ENCODE measurements at regions not wholly inside any gene's neighbourhood (a gene's known extent, or its start where the extent isn't known, plus 50 kb on each side); places are given as distances from the start of the nearest gene placed in this dataset.

DNA sequence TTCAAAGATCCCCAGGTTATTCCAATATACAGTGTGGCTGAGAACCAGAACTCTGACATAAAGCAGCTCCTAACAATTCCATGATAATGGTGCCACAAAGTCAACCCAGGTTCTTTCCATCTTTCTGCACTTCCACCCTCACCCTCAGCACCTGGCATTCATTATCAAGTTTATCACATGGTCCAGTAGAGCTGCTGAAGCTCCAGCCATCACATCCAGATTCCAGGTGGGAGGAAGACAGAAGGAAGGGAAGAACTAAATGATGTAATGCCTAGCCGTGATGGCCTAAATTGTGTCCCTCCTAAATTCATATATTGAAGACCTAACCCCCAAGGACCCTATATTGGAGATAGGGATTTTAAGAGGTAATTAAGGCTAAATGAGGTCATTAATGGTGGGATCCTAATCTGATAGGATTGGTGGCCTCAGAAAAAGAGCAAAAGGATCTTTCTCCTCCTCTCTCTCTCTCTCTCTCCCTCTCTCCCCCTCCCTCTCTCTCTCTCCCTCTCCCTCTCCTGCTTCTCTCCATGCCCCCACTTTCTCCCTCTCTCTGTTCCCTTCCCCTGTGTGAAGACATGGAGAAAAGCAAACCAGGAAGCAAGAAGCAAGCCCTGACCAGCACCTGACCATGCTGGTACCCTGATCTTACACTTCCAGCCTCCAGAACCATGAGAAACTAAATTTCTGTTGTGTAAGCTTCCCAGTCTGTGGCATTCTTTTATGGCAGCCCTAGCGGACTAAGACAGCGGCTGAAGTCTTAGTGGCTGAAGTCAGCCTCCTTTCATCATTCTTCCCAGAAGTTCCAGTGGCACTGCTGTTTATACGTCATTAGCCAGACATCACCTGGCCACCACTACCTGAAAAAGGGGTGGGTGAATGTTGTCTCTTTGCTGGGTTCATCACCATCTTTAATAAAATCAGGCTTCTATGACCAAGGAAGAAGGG, 369.7 kb upstream of the PROK2 start:
- DNase-seq (ENCODE audit: extremely low read depth, low read depth), result no peak

DNA sequence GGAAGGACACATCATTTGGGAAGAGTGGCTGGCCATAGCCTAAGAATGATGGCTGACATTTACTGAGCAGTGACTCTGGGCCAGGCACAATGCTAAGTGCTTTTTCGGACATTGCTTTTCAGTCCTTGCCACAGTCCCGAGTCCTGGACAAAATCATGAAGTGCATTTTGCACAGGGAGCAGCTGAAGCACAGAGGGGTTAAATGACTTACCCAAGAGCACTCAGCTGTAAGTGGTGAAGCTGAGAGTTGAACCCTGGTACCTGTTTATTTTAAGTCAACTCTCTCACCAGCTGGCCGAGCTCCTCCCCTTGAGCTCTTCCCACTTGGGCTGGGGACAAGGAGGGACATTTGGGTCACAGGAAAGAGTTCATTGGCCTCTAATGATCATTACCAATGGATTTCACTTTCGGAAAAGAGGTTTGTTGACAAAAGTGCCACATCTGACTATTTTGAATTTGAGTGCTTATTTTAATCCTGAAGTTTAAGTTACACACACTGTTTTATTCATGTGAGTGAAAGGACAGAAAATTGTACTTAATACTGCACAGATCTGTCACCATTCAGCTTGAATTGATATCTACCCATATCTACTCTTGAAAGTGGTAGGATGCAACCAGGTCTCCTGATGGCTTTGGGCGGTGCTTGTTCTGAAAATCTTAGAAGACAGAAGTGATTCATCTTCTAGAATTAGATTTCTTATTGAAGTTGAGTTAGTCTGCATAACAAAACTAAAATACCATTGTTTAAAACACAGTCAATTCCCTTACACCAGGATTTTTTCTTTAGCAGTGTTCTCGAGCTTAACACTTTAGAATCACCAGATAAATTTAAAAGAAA, 368.7 kb upstream of the PROK2 start:
- no peak for DNase-seq (ENCODE audit: extremely low read depth, low read depth)

DNA sequence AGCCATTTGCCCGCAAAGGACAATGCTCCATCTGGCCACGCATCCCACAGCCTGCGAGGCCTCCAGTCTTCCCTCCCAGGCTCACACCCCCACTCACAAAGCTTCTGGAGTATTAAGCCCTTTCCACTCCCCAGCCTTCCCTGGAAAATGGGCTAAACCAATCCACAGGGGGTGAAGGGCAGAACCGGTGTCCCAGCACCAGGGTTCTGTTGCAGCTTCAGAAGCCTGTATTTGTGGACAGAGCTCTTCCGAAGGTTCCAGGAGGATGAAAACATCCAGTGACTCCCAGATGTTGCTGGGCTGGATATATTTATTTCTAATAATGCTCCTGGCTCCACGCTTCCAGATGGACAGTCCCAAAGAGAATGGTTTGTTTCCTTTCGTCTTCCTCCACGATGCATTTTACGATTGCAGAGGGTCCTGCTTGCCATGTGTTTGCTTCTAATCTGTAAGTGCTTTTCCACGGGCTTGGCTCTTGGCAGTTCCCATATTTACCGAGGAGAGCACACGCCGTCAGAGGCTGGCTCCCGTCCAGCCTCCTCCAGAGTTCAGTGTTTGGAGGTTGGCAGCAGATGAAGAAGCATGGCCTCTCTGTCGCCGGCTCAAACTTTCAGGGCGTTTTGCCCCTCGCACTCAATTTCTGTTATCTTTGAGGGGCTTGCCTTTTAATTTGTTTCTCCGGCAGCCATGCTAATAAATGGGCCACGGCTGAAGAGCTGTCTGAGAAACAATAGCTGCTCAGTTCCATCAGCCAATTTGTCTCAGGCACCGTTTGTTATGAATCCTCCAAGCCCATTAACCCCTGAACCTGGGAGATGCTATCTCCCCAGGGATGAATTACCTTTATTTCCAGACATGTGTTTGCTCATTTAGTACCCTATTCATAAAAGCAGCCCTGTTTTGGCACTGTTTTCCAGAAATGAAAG, 367.9 kb upstream of the PROK2 start:
- no peak for DNase-seq (ENCODE audit: extremely low read depth, low read depth)

DNA sequence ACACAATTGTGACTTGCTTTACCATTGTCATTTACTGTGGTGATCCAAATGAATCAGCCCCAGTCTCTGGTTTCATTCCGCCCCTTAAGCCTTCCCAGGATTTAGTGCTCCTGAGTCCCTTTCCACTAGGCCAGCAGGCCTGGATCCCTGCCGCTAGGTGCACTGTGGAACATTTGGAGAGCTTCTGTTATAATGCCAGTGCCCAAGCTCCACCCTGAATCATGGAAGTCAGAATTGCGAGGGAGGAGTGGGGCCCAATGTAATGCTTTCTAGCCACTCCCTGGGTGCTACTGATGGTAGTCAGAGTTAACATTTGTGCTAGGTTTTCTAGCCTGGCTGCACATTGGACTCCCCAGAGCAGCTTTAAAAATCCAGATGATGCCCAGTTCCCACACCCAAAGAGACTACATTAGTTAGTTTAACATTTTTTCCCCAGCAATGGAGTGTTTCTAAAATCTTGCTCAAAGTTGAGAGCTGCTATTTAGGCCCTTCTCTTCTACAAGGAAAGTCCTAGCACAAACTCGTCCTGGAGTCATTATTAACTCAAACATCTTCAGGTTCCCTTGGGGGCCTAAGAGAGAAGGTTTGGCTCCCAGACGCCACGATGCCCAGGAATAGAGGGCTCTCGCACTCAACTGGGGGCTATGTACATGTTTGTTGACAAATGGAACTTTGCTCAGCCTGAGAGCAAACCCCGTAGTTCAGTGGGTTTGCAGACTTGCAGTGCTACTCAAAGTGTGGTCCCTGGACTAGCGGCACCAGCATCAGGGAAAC, 366.7 kb upstream of the PROK2 start:
- DNase-seq (ENCODE audit: extremely low read depth, low read depth), result no peak

DNA sequence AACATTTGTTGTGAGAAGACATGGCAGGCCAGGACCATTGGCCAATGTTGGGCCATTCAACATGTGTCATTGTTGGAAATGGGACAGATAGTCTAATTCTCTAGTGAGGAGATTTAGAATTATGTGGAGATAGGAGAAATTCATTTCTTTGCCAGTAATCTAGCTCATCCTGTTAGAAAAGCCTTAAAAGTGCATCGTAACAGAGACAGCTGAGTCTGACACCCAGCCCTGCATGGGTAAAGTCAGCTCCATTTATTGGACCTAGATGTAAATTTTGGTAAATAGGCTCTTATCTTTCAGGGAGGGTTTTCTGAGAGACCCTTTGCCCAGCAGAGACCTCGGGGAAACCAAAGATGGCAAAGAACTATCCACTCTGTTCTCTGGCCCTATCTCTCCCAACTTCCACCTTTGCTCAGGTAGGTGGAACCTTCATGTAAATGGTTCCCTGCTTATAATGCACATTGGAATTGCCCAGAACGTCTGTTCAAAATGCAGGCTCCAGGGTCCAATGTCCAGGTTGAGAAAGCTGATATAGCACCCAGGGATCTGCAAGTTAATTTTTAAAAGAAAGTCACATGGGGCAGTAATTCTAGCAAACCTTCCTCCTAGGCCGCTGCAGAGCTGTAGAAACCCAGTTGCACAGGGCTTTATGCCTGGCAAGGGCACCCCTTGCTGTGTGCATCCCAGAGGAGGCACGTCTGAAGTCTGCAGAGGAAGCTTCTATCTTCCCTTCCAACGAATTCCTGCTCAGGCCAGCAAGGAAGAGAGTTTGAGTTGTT, 365.9 kb upstream of the PROK2 start:
- DNase-seq (ENCODE audit: extremely low read depth, low read depth), result no peak

DNA sequence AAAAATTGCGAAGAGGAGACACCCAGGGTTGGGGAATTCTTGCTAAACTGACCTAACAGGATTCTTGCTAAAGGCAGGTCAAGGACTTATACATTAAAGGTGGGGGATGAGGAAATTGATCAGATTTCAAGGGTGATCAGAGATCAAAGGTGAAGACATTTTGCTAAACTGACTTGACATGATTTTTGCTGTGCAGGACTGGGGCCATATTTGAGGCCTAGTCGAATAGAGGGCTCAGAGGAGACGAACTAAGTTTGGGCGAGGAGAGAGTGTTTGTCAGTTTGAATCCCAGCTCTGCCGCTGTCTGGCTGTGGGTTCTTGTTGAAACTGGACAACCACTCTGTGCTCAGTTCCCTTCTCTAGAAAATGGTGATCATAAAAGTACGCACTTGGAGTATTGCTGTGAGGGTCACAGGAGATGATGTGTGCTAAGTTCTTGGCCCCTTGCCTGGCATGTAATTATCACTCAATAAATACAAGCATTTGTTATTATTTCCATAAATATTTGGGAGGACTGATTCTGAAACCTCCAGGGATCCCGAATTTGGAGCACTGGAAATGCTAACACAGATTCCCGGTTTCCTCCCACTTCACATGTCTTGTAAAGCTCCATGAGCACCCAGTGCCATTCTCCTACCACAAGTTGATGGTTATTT, 364.8 kb upstream of the PROK2 start:
- DNase-seq (ENCODE audit: extremely low read depth, low read depth), result no peak

DNA sequence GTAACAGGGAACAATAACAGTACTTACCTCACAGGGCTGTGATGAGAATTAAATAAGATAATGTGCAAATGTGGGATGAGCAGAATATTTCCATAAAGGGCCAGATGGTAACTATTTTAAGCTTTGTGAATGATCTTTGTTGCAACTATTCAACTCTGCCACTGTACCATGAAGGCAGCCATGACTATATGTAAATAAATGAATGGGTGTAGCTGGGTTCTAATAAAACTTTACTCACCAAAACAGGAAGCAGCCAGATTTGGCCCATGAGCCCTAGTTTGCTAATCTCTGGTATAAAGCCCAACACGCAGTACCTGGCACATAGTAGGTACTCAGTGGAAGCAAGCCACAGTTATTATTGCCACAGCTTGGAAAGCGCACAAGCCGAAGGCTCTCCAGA, 362.7 kb upstream of the PROK2 start:
- DNase-seq (ENCODE audit: extremely low read depth, low read depth), result no peak

DNA sequence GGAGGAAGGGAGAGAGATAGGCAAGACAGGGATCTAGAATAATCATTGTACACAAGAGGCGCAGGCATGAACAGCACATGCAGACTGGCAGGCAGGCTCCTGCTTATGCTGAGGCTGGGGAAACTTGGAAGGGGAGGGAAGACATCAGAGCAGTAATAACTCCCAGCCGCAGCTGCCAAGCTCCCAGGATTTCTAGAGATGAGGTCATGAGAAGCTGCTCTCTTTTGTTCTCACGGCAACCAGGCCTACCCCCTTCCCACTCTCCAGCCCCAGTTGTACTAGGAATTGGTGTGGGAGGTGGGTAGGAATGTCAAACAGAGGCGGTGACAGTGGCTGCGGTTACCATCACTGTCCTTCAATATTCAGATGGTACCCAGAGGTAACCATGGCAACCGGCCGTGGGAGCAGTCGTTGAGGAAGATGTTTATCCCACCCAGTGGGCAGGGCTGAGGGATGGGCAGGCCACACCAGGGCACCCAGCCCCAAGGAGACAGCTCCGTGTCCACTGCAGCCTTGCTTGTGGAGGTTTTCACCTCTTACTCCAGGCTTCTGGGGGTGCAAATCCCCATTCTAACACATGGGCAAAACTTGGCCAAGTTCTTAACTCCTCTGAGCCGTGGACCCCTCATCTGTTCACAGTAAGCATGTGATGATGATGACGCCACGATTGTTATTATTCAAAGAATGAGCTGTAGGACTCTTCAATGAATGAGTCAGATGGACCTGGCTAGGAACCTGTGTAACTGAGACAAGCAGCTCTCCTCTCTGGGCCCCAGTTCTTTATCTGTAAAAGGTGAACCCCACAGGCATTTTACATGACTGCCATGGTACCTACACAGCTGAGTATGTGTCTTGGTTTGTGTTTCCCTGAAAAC, 360.8 kb upstream of the PROK2 start:
- no peak for DNase-seq (ENCODE audit: extremely low read depth, low read depth)

DNA sequence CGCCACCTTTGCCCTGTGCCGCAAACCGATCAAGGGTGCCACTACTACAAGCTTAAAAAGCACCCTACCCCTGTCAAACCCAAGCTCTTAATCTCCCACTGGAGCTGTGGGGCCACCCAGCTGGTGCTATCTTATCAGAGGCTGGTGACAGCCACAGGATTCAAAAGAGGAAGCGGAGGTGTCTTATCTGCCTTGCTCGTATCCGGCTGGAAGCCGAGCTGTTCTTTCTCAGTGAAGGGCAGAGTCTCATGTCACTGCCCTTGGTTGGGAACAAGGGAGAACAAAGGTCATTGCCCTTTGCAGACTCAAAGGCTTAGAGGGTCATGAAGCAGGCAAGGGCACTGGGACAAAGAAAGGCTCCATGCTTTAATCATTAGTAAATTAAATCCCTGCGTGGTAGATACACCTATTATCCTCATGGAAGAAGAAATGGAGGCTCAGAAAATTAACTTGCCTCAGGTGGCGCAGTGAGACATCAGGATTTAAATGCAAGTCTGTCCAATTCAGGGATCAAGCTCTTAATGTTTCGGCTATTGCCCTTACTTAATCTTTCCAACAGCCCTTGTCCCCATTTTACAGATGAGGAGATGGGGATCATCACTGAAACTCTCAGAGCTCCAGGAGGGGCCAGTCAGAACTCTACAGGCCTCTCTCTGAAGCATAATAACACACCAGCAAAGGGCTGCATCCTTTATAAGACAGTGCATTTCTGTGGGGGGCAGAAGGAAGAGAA, 360.0 kb upstream of the PROK2 start:
- no peak for DNase-seq (ENCODE audit: extremely low read depth, low read depth)

DNA sequence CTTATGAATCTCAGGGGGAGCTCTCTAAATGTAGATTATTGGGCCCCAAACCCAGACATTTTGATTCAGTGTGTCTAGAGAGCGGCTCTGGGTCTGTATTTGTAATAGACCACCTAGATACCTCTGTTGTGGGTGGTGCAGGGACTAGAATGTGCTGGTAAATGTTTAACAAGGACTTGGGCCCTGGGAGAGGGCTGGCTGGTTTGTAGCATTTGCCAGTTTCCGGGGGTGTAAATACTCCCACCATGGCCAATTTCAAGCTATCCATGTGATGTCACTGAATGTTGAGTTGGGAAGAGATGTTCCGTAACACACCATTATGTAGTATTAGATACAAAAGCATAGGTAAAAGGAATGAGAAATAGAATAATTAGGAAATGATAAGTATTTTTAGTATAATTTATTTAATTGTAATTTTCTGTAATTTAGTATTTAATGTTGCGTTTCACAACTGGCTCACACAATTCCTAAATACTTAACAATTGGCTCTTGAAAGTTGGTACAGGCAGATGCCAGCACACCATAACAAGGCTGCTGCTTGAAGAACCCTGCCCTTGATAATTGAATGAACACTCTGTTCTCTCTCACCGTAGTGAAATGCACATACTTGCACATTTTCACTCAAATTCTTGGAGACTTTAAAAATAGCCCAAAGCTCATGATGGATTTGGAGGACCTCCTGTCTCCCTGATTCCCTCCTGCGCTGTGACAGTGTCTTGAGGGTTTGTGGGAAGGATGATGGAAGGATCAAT, 359.2 kb upstream of the PROK2 start:
- no peak for DNase-seq (ENCODE audit: extremely low read depth, low read depth)

DNA sequence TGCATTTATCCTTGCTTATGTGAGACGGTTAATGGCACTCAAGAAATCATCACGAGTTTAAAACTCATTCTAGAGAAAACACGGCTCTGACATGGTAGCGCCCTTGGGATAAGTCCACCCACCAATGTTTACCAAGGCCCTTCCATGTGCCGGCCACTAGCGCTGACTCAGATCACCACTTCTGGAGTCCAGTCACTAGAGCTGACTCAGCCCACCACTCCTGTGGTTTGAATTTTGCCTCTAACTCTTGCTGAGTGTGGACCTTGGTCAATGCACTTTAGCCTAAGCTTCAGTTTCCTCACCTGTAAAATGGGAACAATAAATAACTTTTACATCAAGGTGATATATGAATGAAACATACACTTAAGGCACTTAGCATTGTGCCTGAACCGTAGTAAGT, 358.4 kb upstream of the PROK2 start:
- DNase-seq (ENCODE audit: extremely low read depth, low read depth), result no peak

DNA sequence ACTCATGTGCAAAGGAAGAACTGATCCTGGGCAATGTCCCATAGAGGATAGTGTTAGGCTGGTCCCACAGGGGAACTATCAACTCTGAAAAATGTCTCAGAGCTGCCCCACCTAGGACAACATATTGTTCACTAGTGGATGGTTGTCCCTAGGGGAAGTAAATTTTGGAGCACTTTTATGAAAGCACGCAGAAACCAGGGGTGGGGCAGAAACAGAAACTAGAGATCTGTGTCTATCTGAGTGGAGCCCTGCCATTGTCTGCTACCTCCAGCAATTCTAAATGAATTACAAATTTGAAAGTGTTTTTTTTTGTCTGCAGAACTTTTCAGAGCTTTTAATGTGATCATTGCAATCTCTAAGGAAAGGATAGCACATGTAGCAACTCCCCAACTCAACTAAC, 357.1 kb upstream of the PROK2 start:
- DNase-seq (ENCODE audit: extremely low read depth, low read depth), result no peak

DNA sequence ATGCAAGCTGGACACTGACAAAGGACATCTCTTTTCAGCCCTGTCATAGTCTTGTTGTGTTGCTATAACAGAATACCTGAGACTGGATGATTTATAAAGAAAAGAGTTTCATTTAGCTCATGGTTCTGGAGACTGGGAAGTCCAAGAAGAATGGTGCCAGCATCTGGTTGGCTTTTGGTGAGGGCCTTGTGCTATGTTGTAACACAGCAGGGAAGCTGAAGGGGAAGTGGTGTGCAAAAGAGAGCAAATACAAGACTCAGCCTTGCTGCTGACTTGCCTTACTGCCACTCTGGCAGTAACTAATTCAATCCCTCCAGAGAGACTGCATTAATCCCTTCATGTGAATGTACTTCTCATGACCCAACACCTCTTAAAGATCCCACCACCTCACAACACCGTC, 356.3 kb upstream of the PROK2 start:
- no peak for DNase-seq (ENCODE audit: extremely low read depth, low read depth)

DNA sequence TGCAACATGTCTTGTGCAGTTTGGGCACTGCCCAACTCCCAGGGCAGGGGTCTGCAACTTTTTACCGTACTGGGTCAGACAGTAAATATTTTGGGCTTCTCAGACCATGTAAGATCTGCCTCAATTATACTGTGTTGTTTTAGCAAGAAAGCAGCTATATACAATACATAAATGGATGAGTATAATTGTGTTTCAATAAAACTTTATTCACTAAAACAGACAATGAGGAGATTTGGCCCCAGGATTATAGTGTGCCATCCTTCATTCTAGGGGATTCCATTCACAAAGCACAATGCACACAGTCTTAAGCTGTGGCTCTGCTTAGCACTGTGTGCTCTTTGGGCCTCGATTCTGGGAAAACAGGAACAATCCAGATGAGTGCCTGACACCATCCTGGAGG, 354.4 kb upstream of the PROK2 start:
- DNase-seq (ENCODE audit: extremely low read depth, low read depth), result no peak

DNA sequence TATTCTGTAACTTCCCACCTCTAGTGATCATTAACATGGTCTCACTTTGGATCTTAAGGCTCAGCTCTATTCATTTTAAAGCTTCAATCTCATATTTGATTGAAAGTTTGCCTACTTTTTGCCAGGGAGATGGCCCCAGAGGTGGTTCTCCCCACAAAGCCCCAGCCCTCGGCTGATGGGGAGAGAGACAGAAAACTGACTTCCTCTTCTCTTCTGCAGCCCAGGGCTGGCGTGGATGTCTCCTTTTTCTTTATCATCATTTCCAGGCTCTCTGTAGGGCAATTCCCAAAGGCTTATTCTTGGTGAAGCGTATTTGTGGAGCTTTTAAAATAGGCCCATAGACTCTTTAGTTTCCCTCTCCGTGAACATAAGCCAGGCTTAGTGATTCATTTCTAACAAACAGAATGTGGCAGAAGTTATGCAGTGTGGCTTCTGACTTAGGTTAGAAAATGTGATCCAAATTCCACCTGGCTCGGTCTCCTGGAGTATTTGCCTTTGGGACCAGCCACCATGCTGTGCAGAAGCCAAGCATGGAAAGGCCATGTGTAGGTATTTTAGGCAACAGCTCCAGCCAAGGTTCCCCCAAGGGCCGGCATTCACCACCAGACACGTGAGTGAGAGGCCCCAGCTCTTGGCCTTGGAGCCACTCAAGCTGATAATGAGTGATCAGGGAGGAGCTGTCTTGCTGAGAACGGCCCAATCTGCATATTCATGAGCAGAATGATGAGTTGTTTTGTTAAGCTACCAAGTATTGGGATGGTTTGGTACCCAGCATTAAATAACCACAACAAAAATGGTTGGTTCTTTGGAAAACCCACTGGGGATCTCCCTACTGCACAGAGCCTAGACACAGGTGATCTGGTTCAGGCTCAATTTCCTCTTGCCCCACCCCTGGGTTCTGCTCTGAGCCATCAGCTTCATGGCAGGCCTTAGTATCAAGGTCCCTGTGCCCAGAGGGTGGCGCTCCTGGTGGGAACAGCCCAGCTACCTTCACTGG, 353.2 kb upstream of the PROK2 start:
- DNase-seq (ENCODE audit: extremely low read depth, low read depth), result no peak

Data from NCI-H460 (cell line).